ENCODE measurements at regions not wholly inside any gene's neighbourhood (a gene's known extent, or its start where the extent isn't known, plus 50 kb on each side); places are given as distances from the start of the nearest gene placed in this dataset.

DNA sequence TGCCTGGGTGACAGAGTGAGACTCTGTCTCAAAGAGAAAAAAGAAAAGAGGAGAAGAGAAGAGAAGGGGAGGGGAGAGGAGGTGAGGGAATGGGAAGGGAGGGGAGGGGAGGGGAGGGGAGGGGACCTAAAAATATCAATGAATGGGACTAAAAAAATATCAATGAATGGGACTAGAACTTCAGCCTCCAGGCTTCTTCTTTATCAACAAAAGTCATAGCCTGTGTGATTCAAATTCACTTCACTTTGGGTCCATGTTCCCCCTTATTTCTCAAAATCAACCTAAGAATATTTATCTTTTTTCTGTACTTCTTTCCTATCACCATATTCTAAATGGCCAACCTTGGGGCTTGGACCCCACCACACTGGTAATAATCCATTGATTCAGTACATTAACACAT is 92.1 kb upstream of the PIK3C3 start:
- no peaks in the 10 kb centered on the region for H3K27me3 ChIP-seq
- TF ChIP-seq, protein P1, sequence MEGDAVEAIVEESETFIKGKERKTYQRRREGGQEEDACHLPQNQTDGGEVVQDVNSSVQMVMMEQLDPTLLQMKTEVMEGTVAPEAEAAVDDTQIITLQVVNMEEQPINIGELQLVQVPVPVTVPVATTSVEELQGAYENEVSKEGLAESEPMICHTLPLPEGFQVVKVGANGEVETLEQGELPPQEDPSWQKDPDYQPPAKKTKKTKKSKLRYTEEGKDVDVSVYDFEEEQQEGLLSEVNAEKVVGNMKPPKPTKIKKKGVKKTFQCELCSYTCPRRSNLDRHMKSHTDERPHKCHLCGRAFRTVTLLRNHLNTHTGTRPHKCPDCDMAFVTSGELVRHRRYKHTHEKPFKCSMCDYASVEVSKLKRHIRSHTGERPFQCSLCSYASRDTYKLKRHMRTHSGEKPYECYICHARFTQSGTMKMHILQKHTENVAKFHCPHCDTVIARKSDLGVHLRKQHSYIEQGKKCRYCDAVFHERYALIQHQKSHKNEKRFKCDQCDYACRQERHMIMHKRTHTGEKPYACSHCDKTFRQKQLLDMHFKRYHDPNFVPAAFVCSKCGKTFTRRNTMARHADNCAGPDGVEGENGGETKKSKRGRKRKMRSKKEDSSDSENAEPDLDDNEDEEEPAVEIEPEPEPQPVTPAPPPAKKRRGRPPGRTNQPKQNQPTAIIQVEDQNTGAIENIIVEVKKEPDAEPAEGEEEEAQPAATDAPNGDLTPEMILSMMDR (IDR thresholded peaks at IDR 0.05) = no peak
- TF ChIP-seq POLR2A (IDR thresholded peaks at IDR 0.05) = no peak
- no peak overlapping the region for H3K27ac ChIP-seq
- no peaks in the 10 kb centered on the region for H3K9me3 ChIP-seq
- H3K4me1 ChIP-seq = peaks cover 4% of the 10 kb centered on the region
- no peak overlapping the region for H3K4me3 ChIP-seq
- intact Hi-C loops (cut with DNase I; ENCODE audit: low total_unique reads) = no loop called here
- no peaks in the 10 kb centered on the region for H3K36me3 ChIP-seq (ENCODE audit: low read depth, missing control alignments)
- DNase-seq = no peak

DNA sequence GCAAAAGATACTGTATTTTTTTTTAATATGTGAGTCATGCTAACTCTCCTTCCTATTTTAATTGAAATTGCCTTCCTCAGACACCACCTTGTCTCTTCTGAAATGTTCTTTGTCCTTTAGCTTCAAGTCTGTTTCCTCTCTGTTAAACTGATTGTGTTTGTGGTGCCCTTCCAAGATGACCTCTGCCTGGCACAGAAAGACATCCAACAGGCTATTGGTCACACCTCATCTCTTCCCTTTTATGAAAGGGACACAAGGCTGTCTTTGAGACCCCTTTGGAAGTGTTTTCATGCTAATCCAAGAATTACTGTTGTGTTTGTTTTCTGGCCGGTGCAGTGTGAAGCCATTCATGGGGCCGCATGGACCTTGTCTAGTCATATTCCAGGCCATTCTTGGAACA is 94.0 kb upstream of the PIK3C3 start:
- WGBS, 2 donors = 92 to 93% methylated on average over 2 of the region's 2 CpGs
- intact Hi-C loops (cut with DNase I; ENCODE audit: low total_unique reads) = no loop called here
- DNase-seq = no peak
- H3K27me3 ChIP-seq = no peaks in the 10 kb centered on the region
- no peak overlapping the region for H3K27ac ChIP-seq
- TF ChIP-seq, protein P1 (IDR thresholded peaks at IDR 0.05) = no peak
- no peak overlapping the region for H3K4me3 ChIP-seq
- no peaks in the 10 kb centered on the region for H3K9me3 ChIP-seq
- H3K4me1 ChIP-seq = no peaks in the 10 kb centered on the region
- H3K36me3 ChIP-seq (ENCODE audit: low read depth, missing control alignments) = no peaks in the 10 kb centered on the region

DNA sequence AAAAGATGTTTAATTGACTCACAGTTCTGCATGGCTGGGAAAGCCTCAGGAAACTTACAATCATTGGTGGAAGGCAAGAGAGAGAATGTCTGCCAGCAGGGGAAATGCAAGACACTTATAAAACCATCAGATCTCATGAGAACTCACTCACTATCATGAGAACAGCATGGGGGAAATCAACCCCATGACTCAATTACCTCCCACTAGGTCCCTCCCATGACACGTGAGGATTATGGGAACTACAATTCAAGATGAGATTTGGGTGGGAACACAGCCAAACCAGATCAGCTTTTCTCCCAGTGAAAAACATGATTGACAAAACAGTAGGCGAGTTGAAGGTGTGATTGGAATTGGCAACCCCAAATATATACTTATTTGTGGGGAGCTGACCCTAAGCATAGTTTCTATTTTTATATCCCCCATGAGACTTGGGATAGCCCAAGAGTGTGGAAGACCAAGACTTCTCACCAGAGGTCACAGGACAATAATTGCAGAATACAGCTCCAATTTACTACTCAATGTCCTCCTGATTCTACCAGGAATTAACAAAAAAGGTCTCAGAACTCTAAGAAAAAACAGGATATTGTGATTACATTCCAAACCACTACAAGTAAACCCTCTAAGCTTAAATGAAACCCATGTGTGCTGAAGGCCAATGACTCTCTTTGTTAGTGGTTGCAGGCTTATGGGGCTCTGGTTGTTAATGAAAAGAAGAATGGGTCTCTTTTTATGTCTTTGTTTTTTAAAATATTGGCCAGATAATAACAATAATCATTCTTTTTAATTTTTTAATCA is 96.1 kb upstream of the PIK3C3 start:
- TF ChIP-seq, protein P1 (IDR thresholded peaks at IDR 0.05) = no peak
- no peak for TF ChIP-seq POLR2A (IDR thresholded peaks at IDR 0.05)
- H3K27me3 ChIP-seq = no peaks in the 10 kb centered on the region
- H3K4me1 ChIP-seq = no peaks in the 10 kb centered on the region
- no peaks in the 10 kb centered on the region for H3K36me3 ChIP-seq (ENCODE audit: low read depth, missing control alignments)
- no peak for DNase-seq
- no peak overlapping the region for H3K4me3 ChIP-seq
- no peaks in the 10 kb centered on the region for H3K9me3 ChIP-seq
- 80 to 85% methylated on average over 2 of the region's 2 CpGs for WGBS, 2 donors
- intact Hi-C loops (cut with DNase I; ENCODE audit: low total_unique reads) = no loop called here
- H3K27ac ChIP-seq = no peak overlapping the region

DNA sequence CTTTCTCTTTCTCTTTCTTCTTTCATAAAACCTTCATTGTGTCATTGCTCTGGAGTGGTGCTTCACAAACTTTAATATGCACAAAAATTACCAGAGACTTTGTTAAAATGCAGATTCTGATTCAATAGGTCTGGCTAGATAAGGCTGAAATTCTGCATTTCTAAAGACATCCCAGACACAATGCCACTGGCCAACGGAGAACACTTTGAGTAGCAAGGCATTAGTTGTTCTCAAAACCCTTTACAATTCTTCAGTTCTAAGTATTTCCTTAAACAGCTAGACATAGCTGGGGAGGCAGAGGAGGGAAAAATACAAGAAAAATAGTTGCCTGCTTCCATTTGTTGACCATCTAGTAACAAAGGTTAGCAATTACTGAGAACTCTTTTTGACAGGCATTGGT is 101.8 kb upstream of the PIK3C3 start:
- Histone ChIP-seq H3K27me3 (no peaks in the 10 kb centered on the region), H3K9me3 (no peaks in the 10 kb centered on the region), H3K27ac (no peak overlapping the region), H3K36me3 (ENCODE audit: low read depth, missing control alignments) (no peaks in the 10 kb centered on the region), H3K4me3 (no peak overlapping the region), H3K4me1 (no peaks in the 10 kb centered on the region)
- no peak for TF ChIP-seq POLR2A (IDR thresholded peaks at IDR 0.05)
- 47 to 68% methylated on average over 1 of the region's 1 CpG for WGBS, 2 donors
- intact Hi-C loops (cut with DNase I; ENCODE audit: low total_unique reads) = no loop called here
- DNase-seq = no peak

DNA sequence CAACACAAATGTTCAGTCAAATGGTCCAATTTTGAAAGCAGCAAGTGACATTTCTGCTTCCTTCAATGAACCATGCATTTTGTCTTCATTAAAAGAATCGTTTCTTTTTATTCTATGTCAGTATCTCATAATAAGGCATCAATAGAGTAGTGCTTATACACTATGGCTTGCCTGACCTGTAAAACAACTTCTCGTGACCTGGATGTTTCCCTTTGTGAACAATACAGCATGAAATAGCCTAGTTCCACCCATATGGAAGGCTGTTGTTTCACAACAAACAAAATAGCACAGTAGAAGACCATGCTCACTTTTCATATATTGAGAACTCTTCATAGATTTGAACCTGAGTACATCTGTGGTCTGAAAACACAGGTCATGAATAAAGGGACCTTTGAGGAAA is 104.3 kb upstream of the PIK3C3 start:
- TF ChIP-seq, protein P1 (IDR thresholded peaks at IDR 0.05) = no peak
- no peak for TF ChIP-seq POLR2A (IDR thresholded peaks at IDR 0.05)
- Histone ChIP-seq H3K4me3 (no peak overlapping the region), H3K4me1 (no peaks in the 10 kb centered on the region), H3K36me3 (ENCODE audit: low read depth, missing control alignments) (no peaks in the 10 kb centered on the region), H3K27me3 (no peaks in the 10 kb centered on the region), H3K9me3 (no peaks in the 10 kb centered on the region), H3K27ac (no peak overlapping the region)
- 89 to 94% methylated on average over 2 of the region's 2 CpGs for WGBS, 2 donors
- no peak for DNase-seq
- intact Hi-C loops (cut with DNase I; ENCODE audit: low total_unique reads) = no loop called here

Measured in testis (tissue), 2 donors.